HepG2 (cell line): ENCODE measurements at regions not wholly inside any gene's neighbourhood (a gene's known extent, or its start where the extent isn't known, plus 50 kb on each side); places are given as distances from the start of the nearest gene placed in this dataset.

Experiments
- ATAC-seq: fragments of 200-7000 bp; cut with Tn5 transposase; 3 replicates; pipeline ENCODE4 v1.9.1; 2020; ENCODE audit warnings: mild to moderate bottlenecking, moderate library complexity
- BruUV-seq: library from RNA; stranded (reverse); fragments of 400-500 nt; replicated peaks from 2 replicates; lab custom pipeline; 2021; lab: Mats Ljungman, UMichigan
- CTCF ChIA-PET: fragments of 300-600 bp; formaldehyde crosslinking; extraction: SDS; loops from one replicate; lab custom pipeline; 2021; ENCODE audit warnings: low total read pairs, inconsistent platforms, low intra/inter-chr PET ratio; lab: Yijun Ruan, JAX
- POLR2A ChIA-PET: fragments of 350-600 bp; sonication (Branson Sonifier 250); formaldehyde crosslinking; loops from one replicate; lab custom pipeline; 2020; ENCODE audit warnings: antibody characterized with exemption, inconsistent platforms; lab: Yijun Ruan, JAX
- DNase-seq: peaks from one replicate; pipeline ENCODE4 v3.0.0-alpha.2; 2015; ENCODE audit warnings: low spot score
- FAIRE-seq: peaks from 3 replicates; lab custom pipeline; 2011; peaks lifted over from hg19 to GRCh38; lab: Jason Lieb, UNC
- H2AFZ ChIP-seq: one replicate; pipeline ENCODE4 v1.6.1; 2011; ENCODE audit warnings: low read length, inconsistent platforms
- H3K27ac ChIP-seq: fragments of 300-600 bp; 3 replicates; pipeline ENCODE4 v1.8.0; 2011; ENCODE audit warnings: mixed run types, mild to moderate bottlenecking, mixed read lengths, low read length, inconsistent platforms; ENCODE audit not compliant: insufficient read depth; ENCODE audit errors: extremely low read length
- H3K27me3 ChIP-seq, 2 experiments: fragments of 200-600 bp in 1 of 2; 2 replicates in 1 of 2; 3 replicates in 1 of 2; pipeline versions ENCODE4 v1.6.0 to v1.8.0; 2011; ENCODE audit warnings: low read length in 2 of 2, mild to moderate bottlenecking in 2 of 2, moderate library complexity in 2 of 2, inconsistent platforms in 1 of 2; ENCODE audit not compliant: insufficient read depth in 2 of 2, control insufficient read depth in 1 of 2
- H3K36me3 ChIP-seq, 2 experiments: fragments of 200-600 bp in 1 of 2; replicated peaks in 1 of 2; 2 replicates in 1 of 2; 3 replicates in 1 of 2; pipeline versions ENCODE4 v1.5.1 to v1.8.0; 2011; ENCODE audit warnings: low read length in 2 of 2, inconsistent platforms in 1 of 2; ENCODE audit not compliant: insufficient read depth in 2 of 2, control insufficient read depth in 1 of 2
- H3K4me1 ChIP-seq: 2 replicates; pipeline ENCODE4 v1.5.1; 2012; ENCODE audit warnings: low read length, inconsistent platforms; ENCODE audit not compliant: insufficient read depth
- H3K4me2 ChIP-seq: 2 replicates; pipeline ENCODE4 v1.6.0; 2011; ENCODE audit warnings: low read depth, low read length, inconsistent platforms
- H3K4me3 ChIP-seq, 3 experiments: fragments of 200-600 bp in 1 of 3; sonication (generic), shearing (Covaris generic) in 1 of 3; replicated peaks in 1 of 3; 2 replicates each; pipeline ENCODE4 v1.5.1; 2011 to 2016; ENCODE audit warnings: low read length in 3 of 3, inconsistent platforms in 2 of 3, low read depth in 2 of 3, mild to moderate bottlenecking in 2 of 3, control low read depth in 1 of 3, mixed read lengths in 1 of 3; ENCODE audit not compliant: insufficient read depth in 1 of 3
- H3K79me2 ChIP-seq: one replicate; pipeline ENCODE4 v1.6.1; 2011; ENCODE audit warnings: low read length, inconsistent platforms; ENCODE audit not compliant: insufficient read depth
- H3K9ac ChIP-seq: 2 replicates; pipeline ENCODE4 v1.6.0; 2011; ENCODE audit warnings: mild to moderate bottlenecking, low read depth, low read length, inconsistent platforms; ENCODE audit not compliant: insufficient read depth
- H3K9me3 ChIP-seq: 2 replicates; pipeline ENCODE4 v1.5.1; 2012; ENCODE audit warnings: mild to moderate bottlenecking, low read length
- H4K20me1 ChIP-seq: 2 replicates; pipeline ENCODE4 v1.6.0; 2011; ENCODE audit warnings: inconsistent platforms, mild to moderate bottlenecking, low read length, moderate library complexity; ENCODE audit not compliant: insufficient read depth
- HNRNPUL1 ChIP-seq: fragments of 200-400 bp; formaldehyde crosslinking; IDR thresholded peaks from 2 replicates; pipeline ENCODE4 v1.6.1; 2017; ENCODE audit warnings: low read depth, mild to moderate bottlenecking, low read length, moderate library complexity
- IKZF1 ChIP-seq: fragments of 450-650 bp; IDR thresholded peaks from 2 replicates; pipeline ENCODE4 v1.7.1; 2016
- NCOA2 ChIP-seq: sonication (generic); formaldehyde crosslinking; IDR thresholded peaks from 2 replicates; pipeline ENCODE4 v1.8.0; 2022; ENCODE audit warnings: inconsistent platforms
- ZFP82 ChIP-seq: sonication (generic); formaldehyde crosslinking; IDR thresholded peaks from 2 replicates; pipeline ENCODE4 v1.5.1; 2020; ENCODE audit warnings: mild to moderate bottlenecking, missing genetic modification reagents, borderline replicate concordance
- WGBS: methylation state at CpG from one replicate; pipeline ENCODE4 v1.1.6; 2017; ENCODE audit warnings: low lambda C conversion rate; 5-methylcytosine and 5-hydroxymethylcytosine counted together
- in situ Hi-C: cut with HindIII; loops from 2 replicates; pipeline ENCODE4 v1.10.0; 2017; ENCODE audit warnings: low pct_unique_long_range_greater_than_20kb; ENCODE audit not compliant: extremely low pct_ligation_motif_present
- intact Hi-C: fragments of 100-400 bp; cut with micrococcal nuclease; formaldehyde crosslinking; loops from one replicate; pipeline ENCODE4 v1.10.0; 2022; ENCODE audit not compliant: unreplicated experiment
- TF ChIP-seq, protein P1 (sequence below), 2 experiments: sonication (generic) in 1 of 2; formaldehyde crosslinking in 1 of 2; IDR thresholded peaks; 2 replicates each; pipeline versions ENCODE4 v1.4.0 to v1.6.1; 2016 to 2020; ENCODE audit warnings: borderline replicate concordance in 1 of 2, low read depth in 1 of 2, mild to moderate bottlenecking in 1 of 2, missing genetic modification reagents in 1 of 2

DNA sequence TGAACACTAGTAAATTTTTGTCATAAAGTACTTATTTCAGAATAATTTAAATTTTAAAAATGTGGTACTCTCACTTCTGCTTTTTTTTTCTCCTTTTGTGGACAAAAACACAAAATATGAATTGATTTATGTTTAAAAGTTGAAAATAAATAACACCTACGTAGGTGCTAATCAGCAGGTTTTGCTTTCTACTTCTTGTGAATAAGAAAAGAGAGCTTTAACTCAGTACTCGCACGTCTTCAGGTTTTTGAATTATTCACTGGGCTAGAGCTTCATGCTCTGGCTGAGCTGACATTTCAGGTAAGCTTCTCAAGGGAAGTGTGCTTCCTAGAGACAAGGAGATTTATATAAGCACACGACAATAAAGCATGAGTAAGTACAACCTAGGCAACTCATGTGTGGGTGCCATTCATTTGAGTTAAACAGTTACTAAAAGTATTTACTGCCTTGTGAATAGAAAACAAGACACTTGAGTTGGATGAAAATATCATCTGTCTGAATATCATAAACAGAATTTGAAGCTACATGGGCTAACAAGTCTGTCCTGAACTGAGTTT is 190.0 kb upstream of the POT1 start:
- Histone ChIP-seq H3K4me2 (no peak overlapping the region), H2AFZ (no peak overlapping the region), H3K27me3 (no peaks in the 10 kb centered on the region), H3K4me3 (no peak overlapping the region), H4K20me1 (no peaks in the 10 kb centered on the region), H3K27ac (no peak overlapping the region), H3K9me3 (peaks cover 5% of the 10 kb centered on the region; the same call in 1 of the 2 replicates), H3K9ac (no peak overlapping the region), H3K79me2 (no peaks in the 10 kb centered on the region), H3K4me1 (no peaks in the 10 kb centered on the region), H3K36me3 (no peaks in the 10 kb centered on the region)
- no TSS peak for BruUV-seq
- in situ Hi-C loops: no loop called here
- 3% methylated on average over 4 of the region's 4 CpGs for WGBS
- ChIA-PET CTCF (no interaction called here), POLR2A (no interaction called here)
- no peak for FAIRE-seq
- no peak for ATAC-seq
- DNase-seq: no peak
- intact Hi-C loops: no loop called here
- TF ChIP-seq ZFP82 (CRISPR knock-in tag) (no peak), IKZF1 (no peak), HNRNPUL1 (no peak), NCOA2 (CRISPR knock-in tag) (no peak)
- TF ChIP-seq, protein P1, sequence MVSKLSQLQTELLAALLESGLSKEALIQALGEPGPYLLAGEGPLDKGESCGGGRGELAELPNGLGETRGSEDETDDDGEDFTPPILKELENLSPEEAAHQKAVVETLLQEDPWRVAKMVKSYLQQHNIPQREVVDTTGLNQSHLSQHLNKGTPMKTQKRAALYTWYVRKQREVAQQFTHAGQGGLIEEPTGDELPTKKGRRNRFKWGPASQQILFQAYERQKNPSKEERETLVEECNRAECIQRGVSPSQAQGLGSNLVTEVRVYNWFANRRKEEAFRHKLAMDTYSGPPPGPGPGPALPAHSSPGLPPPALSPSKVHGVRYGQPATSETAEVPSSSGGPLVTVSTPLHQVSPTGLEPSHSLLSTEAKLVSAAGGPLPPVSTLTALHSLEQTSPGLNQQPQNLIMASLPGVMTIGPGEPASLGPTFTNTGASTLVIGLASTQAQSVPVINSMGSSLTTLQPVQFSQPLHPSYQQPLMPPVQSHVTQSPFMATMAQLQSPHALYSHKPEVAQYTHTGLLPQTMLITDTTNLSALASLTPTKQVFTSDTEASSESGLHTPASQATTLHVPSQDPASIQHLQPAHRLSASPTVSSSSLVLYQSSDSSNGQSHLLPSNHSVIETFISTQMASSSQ (IDR thresholded peaks at IDR 0.05; ENCODE audit: low read depth): no peak
- TF ChIP-seq, protein P1 (CRISPR knock-in tag; IDR thresholded peaks at IDR 0.05; ENCODE audit: borderline replicate concordance): no peak
- TF ChIP-seq, all 625 proteins: peak for 0
